A549 (cell line): ENCODE measurements at regions not wholly inside any gene's neighbourhood (a gene's known extent, or its start where the extent isn't known, plus 50 kb on each side); places are given as distances from the start of the nearest gene placed in this dataset.

Experiments used
- CTCF ChIP-seq: fragments of >200 bp; sonication (Bioruptor Twin); formaldehyde crosslinking; IDR thresholded peaks from 3 replicates; pipeline ENCODE4 v1.5.1; 2016
- POLR2A ChIP-seq: IDR thresholded peaks from 2 replicates; pipeline ENCODE4 v1.6.1; 2012; ENCODE audit warnings: mild to moderate bottlenecking, low read length
- SMC3 ChIP-seq: fragments of >200 bp; sonication (Bioruptor Twin); formaldehyde crosslinking; IDR thresholded peaks from 3 replicates; pipeline ENCODE4 v1.6.1; 2018; ENCODE audit warnings: inconsistent platforms

DNA sequence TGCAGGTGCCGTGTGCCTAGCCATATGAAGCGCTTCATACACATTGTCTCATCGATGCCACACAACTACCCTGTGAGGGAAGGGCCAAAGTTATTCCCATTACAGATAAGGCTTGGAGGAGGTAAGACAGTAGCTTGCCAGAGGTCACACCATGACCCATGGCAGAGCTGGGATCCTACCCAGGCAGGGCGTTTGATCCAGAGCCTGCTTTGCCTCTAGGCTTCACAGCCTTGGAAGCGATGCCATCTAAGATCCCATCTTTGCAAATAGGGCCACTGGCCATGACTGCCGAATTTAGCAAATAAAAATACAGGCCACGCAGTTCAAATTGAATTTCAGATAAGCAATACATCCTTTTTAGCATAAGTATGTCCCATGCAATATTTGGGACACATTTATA lies 358.2 kb downstream of the BCOR start:
- TF ChIP-seq CTCF (no peak), POLR2A (no peak), SMC3 (no peak)
